SJCRH30 (cell line): ENCODE measurements at regions not wholly inside any gene's neighbourhood (a gene's known extent, or its start where the extent isn't known, plus 50 kb on each side); places are given as distances from the start of the nearest gene placed in this dataset.
"Not testable (repeated sequence)": the region's sequence is repeated elsewhere in the genome, so short reads cannot be mapped to it uniquely, and the experiment has no call there.

Source experiments
- DNase-seq, 2 experiments: peaks; one replicate each; pipeline ENCODE4 v3.0.0-alpha.2; 2015 to 2020
- H3K27ac ChIP-seq: fragments of 250-450 bp; sonication (Bioruptor Pico); 2 replicates; pipeline ENCODE4 v1.5.1; 2020; ENCODE audit warnings: mild to moderate bottlenecking, moderate library complexity
- H3K27me3 ChIP-seq: fragments of 250-450 bp; sonication (Bioruptor Pico); 2 replicates; pipeline ENCODE4 v1.5.1; 2020; ENCODE audit warnings: mild to moderate bottlenecking, moderate library complexity
- H3K36me3 ChIP-seq: fragments of 250-450 bp; sonication (Bioruptor Pico); 2 replicates; pipeline ENCODE4 v1.5.1; 2020; ENCODE audit warnings: mild to moderate bottlenecking, moderate library complexity
- H3K4me1 ChIP-seq: fragments of 250-450 bp; sonication (Bioruptor Pico); 2 replicates; pipeline ENCODE4 v1.5.1; 2020; ENCODE audit warnings: mild to moderate bottlenecking, moderate library complexity
- H3K4me3 ChIP-seq: fragments of 250-450 bp; sonication (Bioruptor Pico); 2 replicates; pipeline ENCODE4 v1.5.1; 2020; ENCODE audit warnings: mild to moderate bottlenecking, moderate library complexity
- H3K9me3 ChIP-seq: fragments of 250-450 bp; sonication (Bioruptor Pico); replicated peaks from 2 replicates; pipeline ENCODE4 v1.5.1; 2020; ENCODE audit warnings: mild to moderate bottlenecking, moderate library complexity

DNA sequence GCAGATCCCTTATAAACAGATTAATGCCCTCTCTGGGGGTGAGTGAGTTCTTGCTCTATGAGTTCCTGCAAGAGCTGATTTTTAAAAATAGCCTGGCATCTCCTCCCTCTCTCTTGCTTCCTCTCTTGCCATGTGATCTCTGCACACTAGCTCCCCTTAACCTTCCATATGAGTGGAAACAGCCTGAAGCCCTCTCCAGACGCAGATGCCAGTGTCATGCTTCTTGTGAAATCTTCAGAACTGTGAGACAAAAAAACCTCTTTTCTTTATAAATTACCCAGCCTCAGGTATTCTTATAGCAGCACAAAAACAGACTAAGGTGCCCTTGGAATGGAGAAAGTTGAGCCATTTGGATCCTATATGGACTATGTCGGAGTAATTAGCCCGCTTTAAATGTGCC lies 559.7 kb upstream of the CYLC2 start:
- H3K4me3 ChIP-seq = no peak overlapping the region

DNA sequence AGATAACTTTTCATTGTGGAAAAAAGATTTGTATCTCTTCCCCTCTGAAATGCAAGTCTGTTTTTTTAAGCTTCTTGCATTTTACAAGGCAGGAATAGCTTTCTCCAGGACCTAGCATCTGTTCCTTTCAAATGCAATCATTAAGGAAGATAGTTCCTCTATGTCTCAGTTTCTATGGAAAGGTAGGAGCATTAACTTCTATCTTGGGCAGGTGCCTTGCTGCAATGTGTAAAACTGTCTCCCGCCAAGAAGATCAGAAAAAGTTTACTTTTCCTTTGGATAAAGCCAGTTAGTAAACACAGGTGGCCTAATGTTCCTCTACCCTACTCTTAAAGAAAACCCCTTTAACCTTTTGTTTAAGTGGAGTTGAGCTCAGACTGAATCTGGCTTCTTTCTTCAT lies 560.6 kb upstream of the CYLC2 start:
- DNase-seq = no peak
- no peaks in the 10 kb centered on the region for H3K27me3 ChIP-seq
- no peaks in the 10 kb centered on the region for H3K36me3 ChIP-seq
- no peak overlapping the region for H3K27ac ChIP-seq
- H3K4me1 ChIP-seq = no peaks in the 10 kb centered on the region; the same call in 1 of the 2 replicates
- H3K4me3 ChIP-seq = no peak overlapping the region
- no peaks in the 10 kb centered on the region for H3K9me3 ChIP-seq

More for the DNA sequence above, 559.7 kb upstream of the CYLC2 start:
- no peaks in the 10 kb centered on the region for H3K27me3 ChIP-seq
- no peak overlapping the region for H3K27ac ChIP-seq
- no peak for DNase-seq
- H3K4me1 ChIP-seq = no peaks in the 10 kb centered on the region; the same call in 1 of the 2 replicates
- no peaks in the 10 kb centered on the region for H3K36me3 ChIP-seq
- no peaks in the 10 kb centered on the region for H3K9me3 ChIP-seq

- DNase-seq = no peak
- Histone ChIP-seq H3K4me1 (peaks cover 7% of the 10 kb centered on the region), H3K36me3 (no peaks in the 10 kb centered on the region), H3K27ac (no peak overlapping the region), H3K9me3 (no peaks in the 10 kb centered on the region), H3K27me3 (no peaks in the 10 kb centered on the region), H3K4me3 (no peak overlapping the region)
Observed at GRCh38 chr9:102428305-102428704, 566.8 kb upstream of the CYLC2 start.

GRCh38 chr9:102416251-102416650 lies 578.9 kb upstream of the CYLC2 start:
- peaks cover 14% of the 10 kb centered on the region; the same call in 1 of the 2 replicates for H3K9me3 ChIP-seq
- H3K4me1 ChIP-seq, H3K36me3 ChIP-seq, DNase-seq, H3K4me3 ChIP-seq, H3K27ac ChIP-seq, H3K27me3 ChIP-seq: not testable (repeated sequence)

DNA sequence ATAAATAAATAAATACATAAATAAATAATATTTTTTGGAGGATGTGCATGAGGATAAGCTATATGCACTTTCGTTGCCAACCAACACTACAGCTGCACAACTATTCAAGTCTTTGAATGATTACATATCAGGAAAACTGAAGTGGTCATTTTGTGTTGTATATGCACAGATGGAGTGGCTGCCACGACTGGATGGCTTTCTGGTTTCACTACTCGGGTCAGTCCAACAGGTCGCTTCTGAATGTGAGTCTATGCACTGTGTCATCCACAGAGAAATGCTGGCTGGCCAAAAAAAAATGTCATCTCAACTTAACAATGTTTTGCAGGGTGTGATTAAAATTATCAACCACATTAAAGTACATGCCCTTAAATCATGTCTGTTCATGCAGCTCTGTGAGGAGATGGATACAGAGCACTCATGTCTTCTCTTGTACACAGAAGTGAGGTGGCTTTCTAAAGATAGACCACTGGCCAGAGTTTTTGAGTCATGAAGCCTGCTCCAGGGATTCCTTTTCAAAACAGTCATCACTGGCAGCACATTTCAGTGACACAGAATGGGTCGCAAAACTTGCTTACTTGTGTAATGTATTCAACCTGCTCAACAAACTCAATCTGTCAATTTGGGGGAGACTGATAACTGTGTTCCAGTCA lies 589.8 kb upstream of the CYLC2 start:
- no peaks in the 10 kb centered on the region; the same call in none of the 2 replicates for H3K9me3 ChIP-seq
- H3K4me3 ChIP-seq = no peak overlapping the region
- no peaks in the 10 kb centered on the region for H3K27me3 ChIP-seq
- peaks cover 4% of the 10 kb centered on the region for H3K4me1 ChIP-seq
- no peak overlapping the region for H3K27ac ChIP-seq
- no peaks in the 10 kb centered on the region for H3K36me3 ChIP-seq
- no peak for DNase-seq

- no peaks in the 10 kb centered on the region for H3K27me3 ChIP-seq
- DNase-seq = peak in 1 of 2 experiments; percentile 16
- H3K9me3 ChIP-seq = no peaks in the 10 kb centered on the region; the same call in none of the 2 replicates
- H3K36me3 ChIP-seq = no peaks in the 10 kb centered on the region
- H3K27ac ChIP-seq = no peak overlapping the region
- H3K4me3 ChIP-seq = no peak overlapping the region
- H3K4me1 ChIP-seq = peaks cover 4% of the 10 kb centered on the region
Observed at GRCh38 chr9:102403514-102403913, 591.6 kb upstream of the CYLC2 start.

GRCh38 chr9:102398205-102398604 lies 596.9 kb upstream of the CYLC2 start:
- no peaks in the 10 kb centered on the region; the same call in 1 of the 2 replicates for H3K9me3 ChIP-seq
- H3K36me3 ChIP-seq = no peaks in the 10 kb centered on the region
- no peaks in the 10 kb centered on the region for H3K27me3 ChIP-seq
- no peak for DNase-seq
- H3K27ac ChIP-seq = no peak overlapping the region
- H3K4me1 ChIP-seq = peaks cover 4% of the 10 kb centered on the region
- H3K4me3 ChIP-seq = no peak overlapping the region

- DNase-seq, H3K36me3 ChIP-seq, H3K9me3 ChIP-seq, H3K27me3 ChIP-seq, H3K4me1 ChIP-seq, H3K27ac ChIP-seq, H3K4me3 ChIP-seq: not testable (repeated sequence)
Observed at GRCh38 chr9:102385620-102386019, 609.5 kb upstream of the CYLC2 start.

DNA sequence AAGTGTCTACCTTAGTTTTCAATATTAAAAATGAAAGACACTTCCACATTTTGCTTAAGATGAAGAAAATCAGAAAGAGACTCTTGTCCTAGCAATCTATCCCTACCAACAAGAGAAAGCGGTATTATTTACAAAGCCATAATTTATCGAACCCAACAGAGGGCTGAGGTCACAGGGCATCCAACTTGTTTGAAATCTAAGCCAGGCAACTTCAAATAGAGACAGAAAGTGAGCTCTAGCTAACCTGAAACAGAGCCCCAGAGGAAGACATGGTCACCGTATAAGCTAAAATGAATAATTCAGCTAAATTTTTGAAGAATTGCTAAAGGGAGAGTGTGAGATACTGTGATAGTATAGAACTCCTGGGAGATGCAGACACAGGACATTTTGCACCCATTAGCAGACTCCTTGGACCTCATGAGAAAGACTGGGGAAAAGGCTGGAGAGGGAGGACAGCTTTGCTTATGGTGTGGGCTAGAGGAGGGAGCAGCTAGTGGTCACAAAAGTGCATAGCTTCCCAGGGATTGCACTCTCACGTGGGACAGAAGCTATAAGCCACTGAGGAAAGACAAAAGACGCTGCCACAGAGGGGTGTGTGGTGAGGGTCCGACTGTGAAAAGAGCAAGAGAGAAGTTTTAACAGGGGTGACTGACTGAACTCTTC lies 624.2 kb upstream of the GRIN3A start:
- no peak overlapping the region for H3K27ac ChIP-seq
- no peaks in the 10 kb centered on the region for H3K36me3 ChIP-seq
- no peak overlapping the region for H3K4me3 ChIP-seq
- H3K4me1 ChIP-seq = peaks cover 7% of the 10 kb centered on the region; the same call in 1 of the 2 replicates
- H3K9me3 ChIP-seq = peaks cover 7% of the 10 kb centered on the region; the same call in 1 of the 2 replicates
- no peaks in the 10 kb centered on the region for H3K27me3 ChIP-seq
- no peak for DNase-seq

DNA sequence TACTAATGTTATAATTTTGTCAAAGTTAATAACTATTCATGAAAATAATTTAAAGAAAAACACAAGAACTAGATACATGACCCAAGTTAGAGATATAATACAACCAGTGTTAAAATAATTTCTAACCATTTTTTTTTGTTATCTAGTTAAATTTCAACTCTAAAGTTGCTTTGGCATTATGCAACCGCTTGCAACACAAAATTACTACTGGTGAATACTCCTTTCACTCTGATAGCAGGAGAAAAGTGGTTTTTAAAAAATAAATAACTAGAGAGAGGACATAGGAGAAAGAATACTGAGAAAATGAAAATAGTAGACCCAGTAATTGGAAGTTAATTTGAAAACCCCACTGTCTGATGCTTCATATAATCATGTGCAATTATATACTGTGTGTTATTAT lies 622.4 kb upstream of the GRIN3A start:
- Histone ChIP-seq H3K4me1 (peaks cover 7% of the 10 kb centered on the region; the same call in 1 of the 2 replicates), H3K9me3 (peaks cover 4% of the 10 kb centered on the region; the same call in 1 of the 2 replicates), H3K27ac (no peak overlapping the region), H3K36me3 (no peaks in the 10 kb centered on the region), H3K4me3 (no peak overlapping the region), H3K27me3 (no peaks in the 10 kb centered on the region)
- DNase-seq = no peak

DNA sequence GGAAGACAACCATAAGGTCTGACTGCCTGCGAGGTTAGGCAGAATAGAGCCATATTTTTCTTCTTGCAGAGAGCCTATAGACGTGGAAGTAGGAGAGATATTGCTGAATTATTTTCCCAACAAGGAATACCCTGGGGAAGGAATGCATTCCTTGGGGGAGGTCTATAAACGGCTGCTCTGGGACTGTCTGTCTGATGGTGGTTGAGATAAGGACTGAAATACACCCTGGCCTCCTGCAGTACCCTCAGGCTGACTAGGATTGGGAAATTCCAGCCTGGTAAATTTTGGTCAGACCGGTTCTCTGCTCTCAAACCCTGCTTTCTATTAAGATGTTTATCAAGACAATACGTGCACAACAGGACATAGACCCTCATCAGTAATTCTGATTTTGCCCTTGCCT lies 617.5 kb upstream of the GRIN3A start:
- no peaks in the 10 kb centered on the region for H3K36me3 ChIP-seq
- H3K4me1 ChIP-seq = no peaks in the 10 kb centered on the region
- DNase-seq = peak in 1 of 2 experiments; percentile 7
- no peak overlapping the region for H3K27ac ChIP-seq
- H3K27me3 ChIP-seq = no peaks in the 10 kb centered on the region
- no peak overlapping the region for H3K4me3 ChIP-seq
- H3K9me3 ChIP-seq = no peaks in the 10 kb centered on the region

- Histone ChIP-seq H3K27ac (no peak overlapping the region), H3K36me3 (no peaks in the 10 kb centered on the region), H3K4me1 (no peaks in the 10 kb centered on the region), H3K27me3 (no peaks in the 10 kb centered on the region), H3K9me3 (no peaks in the 10 kb centered on the region), H3K4me3 (no peak overlapping the region)
- DNase-seq = no peak
Observed at GRCh38 chr9:102354041-102354440, 615.6 kb upstream of the GRIN3A start.

- not testable (repeated sequence) for DNase-seq, H3K27me3 ChIP-seq, H3K27ac ChIP-seq, H3K9me3 ChIP-seq, H3K4me3 ChIP-seq, H3K4me1 ChIP-seq, H3K36me3 ChIP-seq
Observed at GRCh38 chr9:102337471-102337870, 599.0 kb upstream of the GRIN3A start.

GRCh38 chr9:102309379-102309778 lies 570.9 kb upstream of the GRIN3A start:
- no peaks in the 10 kb centered on the region for H3K4me1 ChIP-seq
- H3K36me3 ChIP-seq = no peaks in the 10 kb centered on the region
- H3K27ac ChIP-seq = no peak overlapping the region
- no peaks in the 10 kb centered on the region for H3K27me3 ChIP-seq
- H3K4me3 ChIP-seq = no peak overlapping the region
- peaks cover 1% of the 10 kb centered on the region for H3K9me3 ChIP-seq
- peak in 1 of 2 experiments; percentile 9 for DNase-seq

DNA sequence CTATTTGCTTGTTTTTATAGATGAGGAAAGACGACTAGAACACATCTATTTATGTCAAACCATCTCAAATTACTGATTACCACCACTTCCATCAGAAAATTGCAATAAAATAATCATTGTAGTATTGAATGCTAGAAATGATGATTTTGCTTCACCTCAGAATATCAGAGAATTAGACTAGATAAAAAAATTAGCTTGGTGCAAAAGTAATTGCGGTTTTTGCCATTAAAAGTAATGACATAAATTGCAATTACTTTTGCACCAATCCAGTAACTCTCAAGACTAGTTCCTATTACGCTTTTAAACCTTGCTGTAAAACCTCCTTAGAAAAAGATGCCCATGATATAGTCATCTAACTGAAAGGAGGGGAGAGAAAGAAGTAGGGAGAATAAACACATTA lies 556.7 kb upstream of the GRIN3A start:
- H3K27me3 ChIP-seq = no peaks in the 10 kb centered on the region
- H3K4me1 ChIP-seq = no peaks in the 10 kb centered on the region
- H3K27ac ChIP-seq = no peak overlapping the region
- H3K4me3 ChIP-seq = no peak overlapping the region
- H3K9me3 ChIP-seq = no peaks in the 10 kb centered on the region
- H3K36me3 ChIP-seq = no peaks in the 10 kb centered on the region
- no peak for DNase-seq
